ENCODE measurements at regions not wholly inside any gene's neighbourhood (a gene's known extent, or its start where the extent isn't known, plus 50 kb on each side); places are given as distances from the start of the nearest gene placed in this dataset.

DNA sequence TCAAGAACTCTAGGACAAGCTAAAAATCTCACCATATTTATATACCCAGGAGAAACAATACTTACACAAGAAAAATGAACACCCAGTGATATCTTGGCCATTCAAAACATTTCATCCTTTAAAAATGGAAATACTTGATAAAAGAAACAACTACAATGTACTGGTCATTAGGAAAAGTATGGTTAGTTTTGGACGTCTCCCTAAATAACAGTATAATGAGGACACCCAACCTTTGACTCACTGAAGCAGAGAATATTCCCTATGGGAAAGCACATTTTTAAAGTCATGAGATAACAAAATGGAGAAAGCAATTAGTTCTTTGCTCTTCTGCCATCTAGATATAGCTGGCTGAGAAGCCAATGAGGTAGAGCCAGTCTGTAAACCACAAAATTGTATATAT is 164.4 kb downstream of the TBX18 start:
- H2AFZ ChIP-seq (ENCODE audit: low read length), result no peak overlapping the region
- no peaks in the 10 kb centered on the region for H3K36me3 ChIP-seq (replicated peaks in 1 of 2; ENCODE audit: control insufficient read depth in 2 of 2, insufficient read depth in 2 of 2, low read length in 2 of 2)
- no peak overlapping the region for H3K4me3 ChIP-seq (ENCODE audit: low read length in 2 of 2)
- H3K18ac ChIP-seq (ENCODE audit: low read length), result no peak overlapping the region
- H3K23ac ChIP-seq (ENCODE audit: low read depth, low read length, poor library complexity), result no peak overlapping the region
- no peak overlapping the region for H4K91ac ChIP-seq (ENCODE audit: low read depth, low read length, poor library complexity)
- H3K4ac ChIP-seq (ENCODE audit: low read length), result no peak overlapping the region
- no peak overlapping the region for H2BK5ac ChIP-seq (ENCODE audit: low read length)
- no peak overlapping the region for H3K4me2 ChIP-seq (ENCODE audit: insufficient read depth, low read length, poor library complexity, severe bottlenecking)
- no peaks in the 10 kb centered on the region for H3K27me3 ChIP-seq (ENCODE audit: control insufficient read depth in 3 of 3, insufficient read depth in 3 of 3, low read depth in 1 of 3, low read length in 3 of 3)
- no peak overlapping the region for H3K9ac ChIP-seq (ENCODE audit: low read depth, low read length, poor library complexity)
- H3K9me3 ChIP-seq (replicated peaks in 1 of 2; ENCODE audit: control insufficient read depth in 2 of 2, insufficient read depth in 1 of 2, low read depth in 1 of 2, low read length in 2 of 2), result no peaks in the 10 kb centered on the region
- DNase-seq (ENCODE audit: low spot score), result no peak
- H2BK15ac ChIP-seq (ENCODE audit: low read length), result no peak overlapping the region
- no peaks in the 10 kb centered on the region for H3K4me1 ChIP-seq (ENCODE audit: control insufficient read depth in 2 of 2, insufficient read depth in 1 of 2, low read depth in 1 of 2, low read length in 2 of 2)
- H2BK120ac ChIP-seq (ENCODE audit: low read depth, low read length), result no peak overlapping the region
- no peaks in the 10 kb centered on the region for H3K79me1 ChIP-seq (ENCODE audit: low read depth, low read length)
- H2AK5ac ChIP-seq (ENCODE audit: low read depth, low read length), result no peak overlapping the region
- no peak overlapping the region for H2BK12ac ChIP-seq (ENCODE audit: low read length)
- no peak overlapping the region for H4K8ac ChIP-seq (ENCODE audit: low read depth, low read length)
- H3K27ac ChIP-seq (replicated peaks; ENCODE audit: low read length), result no peak overlapping the region
- H3K14ac ChIP-seq (ENCODE audit: low read length), result no peak overlapping the region
- WGBS, 2 donors (ENCODE audit: extremely low coverage in 2 of 2, insufficient read length in 2 of 2, insufficient replicate concordance in 1 of 2), result no CpG with 5 or more reads among the region's 1 CpG

DNA sequence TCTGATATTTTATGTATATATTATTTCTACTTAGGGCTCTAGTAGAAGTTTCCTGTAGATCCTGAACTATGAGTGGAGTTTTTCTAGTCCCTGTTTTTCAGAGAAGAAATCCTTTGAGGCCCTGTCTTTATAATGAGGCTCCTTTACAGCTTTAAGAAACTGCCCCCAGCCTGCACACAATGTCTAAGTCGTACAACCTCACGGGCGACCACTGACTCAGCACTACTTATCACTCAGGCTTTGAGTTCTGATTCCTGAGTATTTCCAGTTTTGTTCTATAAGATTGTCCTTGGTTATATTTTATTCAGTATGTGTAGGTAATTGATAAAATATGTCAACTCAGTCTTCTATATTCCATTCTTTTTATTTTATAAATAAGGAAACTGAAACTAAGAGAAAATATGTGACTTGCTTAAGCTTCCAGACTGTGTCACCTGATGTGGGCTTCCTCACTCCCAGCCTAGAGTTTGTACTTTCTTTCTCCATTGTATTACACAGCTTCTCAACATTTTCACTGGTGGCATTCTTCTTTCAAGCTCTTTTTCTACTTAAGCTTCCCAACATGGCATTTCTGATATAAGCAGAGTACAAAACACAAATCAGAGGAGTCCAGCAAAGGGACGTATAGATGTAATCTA is 167.0 kb downstream of the TBX18 start:
- no peak overlapping the region for H2BK12ac ChIP-seq (ENCODE audit: low read length)
- no peaks in the 10 kb centered on the region for H3K4me1 ChIP-seq (ENCODE audit: control insufficient read depth in 2 of 2, insufficient read depth in 1 of 2, low read depth in 1 of 2, low read length in 2 of 2)
- H2AK5ac ChIP-seq (ENCODE audit: low read depth, low read length), result no peak overlapping the region
- H2BK120ac ChIP-seq (ENCODE audit: low read depth, low read length), result no peak overlapping the region
- H3K18ac ChIP-seq (ENCODE audit: low read length), result no peak overlapping the region
- no peak overlapping the region for H2AFZ ChIP-seq (ENCODE audit: low read length)
- no peaks in the 10 kb centered on the region for H3K36me3 ChIP-seq (replicated peaks in 1 of 2; ENCODE audit: control insufficient read depth in 2 of 2, insufficient read depth in 2 of 2, low read length in 2 of 2)
- H3K14ac ChIP-seq (ENCODE audit: low read length), result no peak overlapping the region
- no peak overlapping the region for H4K8ac ChIP-seq (ENCODE audit: low read depth, low read length)
- H3K9ac ChIP-seq (ENCODE audit: low read depth, low read length, poor library complexity), result no peak overlapping the region
- no peak overlapping the region for H2BK15ac ChIP-seq (ENCODE audit: low read length)
- no peak overlapping the region for H4K91ac ChIP-seq (ENCODE audit: low read depth, low read length, poor library complexity)
- H3K23ac ChIP-seq (ENCODE audit: low read depth, low read length, poor library complexity), result no peak overlapping the region
- no peaks in the 10 kb centered on the region for H3K79me1 ChIP-seq (ENCODE audit: low read depth, low read length)
- H3K4ac ChIP-seq (ENCODE audit: low read length), result no peak overlapping the region
- H3K27me3 ChIP-seq (ENCODE audit: control insufficient read depth in 3 of 3, insufficient read depth in 3 of 3, low read depth in 1 of 3, low read length in 3 of 3), result no peaks in the 10 kb centered on the region
- no peak overlapping the region for H3K4me2 ChIP-seq (ENCODE audit: insufficient read depth, low read length, poor library complexity, severe bottlenecking)
- H3K27ac ChIP-seq (replicated peaks; ENCODE audit: low read length), result no peak overlapping the region
- no peaks in the 10 kb centered on the region for H3K9me3 ChIP-seq (replicated peaks in 1 of 2; ENCODE audit: control insufficient read depth in 2 of 2, insufficient read depth in 1 of 2, low read depth in 1 of 2, low read length in 2 of 2)
- DNase-seq (ENCODE audit: low spot score), result no peak
- no peak overlapping the region for H2BK5ac ChIP-seq (ENCODE audit: low read length)
- no peak overlapping the region for H3K4me3 ChIP-seq (ENCODE audit: low read length in 2 of 2)
- no CpG with 5 or more reads among the region's 4 CpGs for WGBS, 2 donors (ENCODE audit: extremely low coverage in 2 of 2, insufficient read length in 2 of 2, insufficient replicate concordance in 1 of 2)

DNA sequence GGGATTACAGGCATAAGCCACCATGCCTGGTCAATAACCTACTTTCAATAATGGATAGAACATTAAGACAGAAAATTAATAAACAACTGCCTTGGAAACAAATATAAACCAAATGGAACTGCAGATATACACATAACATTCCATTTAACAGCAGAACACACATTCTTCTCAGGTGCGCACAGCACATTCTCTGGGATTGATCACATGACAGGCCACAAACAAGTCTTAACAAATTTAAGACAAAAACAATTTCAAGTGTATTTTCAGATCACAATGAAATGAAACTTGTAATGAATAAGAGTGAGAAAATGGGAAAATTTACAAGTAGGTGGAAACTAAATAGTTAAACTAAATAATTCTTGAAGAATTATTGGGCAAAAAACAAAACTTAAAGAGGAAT is 167.9 kb downstream of the TBX18 start:
- Histone ChIP-seq H3K36me3 (replicated peaks in 1 of 2; ENCODE audit: control insufficient read depth in 2 of 2, insufficient read depth in 2 of 2, low read length in 2 of 2) (no peaks in the 10 kb centered on the region), H3K4me2 (ENCODE audit: insufficient read depth, low read length, poor library complexity, severe bottlenecking) (no peak overlapping the region), H2AFZ (ENCODE audit: low read length) (no peak overlapping the region), H3K27ac (replicated peaks; ENCODE audit: low read length) (no peak overlapping the region), H3K23ac (ENCODE audit: low read depth, low read length, poor library complexity) (no peak overlapping the region), H3K79me1 (ENCODE audit: low read depth, low read length) (no peaks in the 10 kb centered on the region), H3K4me1 (ENCODE audit: control insufficient read depth in 2 of 2, insufficient read depth in 1 of 2, low read depth in 1 of 2, low read length in 2 of 2) (no peaks in the 10 kb centered on the region), H3K27me3 (ENCODE audit: control insufficient read depth in 3 of 3, insufficient read depth in 3 of 3, low read depth in 1 of 3, low read length in 3 of 3) (no peaks in the 10 kb centered on the region), H3K9me3 (replicated peaks in 1 of 2; ENCODE audit: control insufficient read depth in 2 of 2, insufficient read depth in 1 of 2, low read depth in 1 of 2, low read length in 2 of 2) (no peaks in the 10 kb centered on the region), H2AK5ac (ENCODE audit: low read depth, low read length) (no peak overlapping the region), H2BK120ac (ENCODE audit: low read depth, low read length) (no peak overlapping the region), H3K14ac (ENCODE audit: low read length) (no peak overlapping the region), H2BK12ac (ENCODE audit: low read length) (no peak overlapping the region), H3K4me3 (ENCODE audit: low read length in 2 of 2) (no peak overlapping the region), H3K9ac (ENCODE audit: low read depth, low read length, poor library complexity) (no peak overlapping the region), H2BK5ac (ENCODE audit: low read length) (no peak overlapping the region), H4K91ac (ENCODE audit: low read depth, low read length, poor library complexity) (no peak overlapping the region), H2BK15ac (ENCODE audit: low read length) (no peak overlapping the region), H3K4ac (ENCODE audit: low read length) (no peak overlapping the region), H4K8ac (ENCODE audit: low read depth, low read length) (no peak overlapping the region), H3K18ac (ENCODE audit: low read length) (no peak overlapping the region)
- no CpG with 5 or more reads among the region's 1 CpG for WGBS, 2 donors (ENCODE audit: extremely low coverage in 2 of 2, insufficient read length in 2 of 2, insufficient replicate concordance in 1 of 2)
- no peak for DNase-seq (ENCODE audit: low spot score)

DNA sequence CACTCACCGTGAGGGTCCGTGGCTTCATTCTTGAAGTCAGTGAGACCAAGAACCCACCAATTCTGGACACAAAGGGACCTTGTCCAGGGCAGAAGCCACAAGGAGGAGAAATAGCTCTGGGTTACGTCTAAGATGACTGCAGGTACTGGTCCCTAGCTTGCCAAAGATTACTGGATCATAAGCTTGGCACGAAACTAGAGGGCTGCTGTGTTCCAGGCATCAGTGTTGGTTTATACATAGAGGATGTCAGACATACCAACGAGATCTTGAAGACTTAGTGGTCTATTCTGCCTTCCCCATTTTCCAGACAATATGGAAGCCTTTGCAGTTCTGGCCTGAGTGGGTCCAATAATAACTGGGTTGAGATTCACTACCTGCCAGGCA is 175.7 kb downstream of the TBX18 start:
- Histone ChIP-seq H3K4ac (ENCODE audit: low read length) (no peak overlapping the region), H3K4me3 (ENCODE audit: low read length in 2 of 2) (no peak overlapping the region), H2AK5ac (ENCODE audit: low read depth, low read length) (no peak overlapping the region), H3K9ac (ENCODE audit: low read depth, low read length, poor library complexity) (no peak overlapping the region), H3K14ac (ENCODE audit: low read length) (no peak overlapping the region), H2BK120ac (ENCODE audit: low read depth, low read length) (no peak overlapping the region), H3K18ac (ENCODE audit: low read length) (no peak overlapping the region), H3K4me2 (ENCODE audit: insufficient read depth, low read length, poor library complexity, severe bottlenecking) (no peak overlapping the region), H3K36me3 (replicated peaks in 1 of 2; ENCODE audit: control insufficient read depth in 2 of 2, insufficient read depth in 2 of 2, low read length in 2 of 2) (no peaks in the 10 kb centered on the region), H2BK5ac (ENCODE audit: low read length) (no peak overlapping the region), H3K27me3 (ENCODE audit: control insufficient read depth in 3 of 3, insufficient read depth in 3 of 3, low read depth in 1 of 3, low read length in 3 of 3) (no peaks in the 10 kb centered on the region), H4K91ac (ENCODE audit: low read depth, low read length, poor library complexity) (no peak overlapping the region), H3K9me3 (replicated peaks in 1 of 2; ENCODE audit: control insufficient read depth in 2 of 2, insufficient read depth in 1 of 2, low read depth in 1 of 2, low read length in 2 of 2) (no peaks in the 10 kb centered on the region), H3K23ac (ENCODE audit: low read depth, low read length, poor library complexity) (no peak overlapping the region), H3K27ac (replicated peaks; ENCODE audit: low read length) (no peak overlapping the region), H3K79me1 (ENCODE audit: low read depth, low read length) (no peaks in the 10 kb centered on the region), H4K8ac (ENCODE audit: low read depth, low read length) (no peak overlapping the region), H2BK12ac (ENCODE audit: low read length) (no peak overlapping the region), H2AFZ (ENCODE audit: low read length) (no peak overlapping the region), H3K4me1 (ENCODE audit: control insufficient read depth in 2 of 2, insufficient read depth in 1 of 2, low read depth in 1 of 2, low read length in 2 of 2) (no peaks in the 10 kb centered on the region), H2BK15ac (ENCODE audit: low read length) (no peak overlapping the region)
- DNase-seq (ENCODE audit: low spot score), result no peak
- no CpG with 5 or more reads among the region's 5 CpGs for WGBS, 2 donors (ENCODE audit: extremely low coverage in 2 of 2, insufficient read length in 2 of 2, insufficient replicate concordance in 1 of 2)

Measured in neuronal stem cell (in vitro differentiated cells).